IMR-90 (cell line): ENCODE measurements at regions not wholly inside any gene's neighbourhood (a gene's known extent, or its start where the extent isn't known, plus 50 kb on each side); places are given as distances from the start of the nearest gene placed in this dataset.

ENCODE experiments used
- CTCF ChIP-seq: conservative IDR thresholded peaks from 2 replicates; pipeline ENCODE4 v1.5.1; 2012; ENCODE audit warnings: mild to moderate bottlenecking, low read depth, low read length, improper control_type of control experiment
- POLR2A ChIP-seq: IDR thresholded peaks from 2 replicates; pipeline ENCODE4 v1.6.1; 2012; ENCODE audit warnings: mild to moderate bottlenecking, low read depth, low read length
- RAD21 ChIP-seq: IDR thresholded peaks from 2 replicates; pipeline ENCODE4 v1.6.1; 2012; ENCODE audit warnings: low read length, improper control_type of control experiment

GRCh38 chr6:67792996-67793395, 842.1 kb upstream of the ADGRB3 start:
- no peak for TF ChIP-seq CTCF
- TF ChIP-seq RAD21: no peak
- TF ChIP-seq POLR2A: no peak
